Activated CD8-positive, alpha-beta memory T cell treated with anti-CD3 and anti-CD28 coated beads, Interleukin-2, amount 10 ng/mL, durations not matched to agents 7 days and 5 days (primary cell): ENCODE measurements at regions not wholly inside any gene's neighbourhood (a gene's known extent, or its start where the extent isn't known, plus 50 kb on each side); places are given as distances from the start of the nearest gene placed in this dataset.
A peak's percentile ranks its signal among the peaks of the same experiment; 100 is the strongest.
"Not testable (repeated sequence)": the region's sequence is repeated elsewhere in the genome, so short reads cannot be mapped to it uniquely, and the experiment has no call there.

Source experiments
- ATAC-seq: fragments of 150-1000 bp; cut with Tn5 transposase; one replicate; pipeline ENCODE4 v1.10.0; 2021; ENCODE audit warnings: moderate library complexity
- CTCF ChIA-PET: fragments of 350-600 bp; sonication (Branson Sonifier 250); formaldehyde crosslinking; loops from one replicate; lab custom pipeline; 2021; ENCODE audit warnings: antibody characterized with exemption; lab: Charles Lee
- DNase-seq: peaks from one replicate; pipeline ENCODE4 v3.0.0-alpha.2; 2020
- H3K27ac Mint-ChIP-seq: one replicate; pipeline ENCODE4 v1.8.0; 2021; ENCODE audit warnings: mild to moderate bottlenecking, mixed read lengths
- H3K27me3 Mint-ChIP-seq: one replicate; pipeline ENCODE4 v1.8.0; 2021; ENCODE audit warnings: mixed read lengths
- H3K36me3 Mint-ChIP-seq: one replicate; pipeline ENCODE4 v1.8.0; 2021; ENCODE audit warnings: mild to moderate bottlenecking, mixed read lengths
- H3K4me1 Mint-ChIP-seq: one replicate; pipeline ENCODE4 v1.8.0; 2021; ENCODE audit warnings: mixed read lengths
- H3K4me3 Mint-ChIP-seq: one replicate; pipeline ENCODE4 v1.8.0; 2021; ENCODE audit warnings: mild to moderate bottlenecking, moderate library complexity, mixed read lengths
- H3K9me3 Mint-ChIP-seq: one replicate; pipeline ENCODE4 v1.8.0; 2022; ENCODE audit warnings: low read depth, mixed read lengths

DNA sequence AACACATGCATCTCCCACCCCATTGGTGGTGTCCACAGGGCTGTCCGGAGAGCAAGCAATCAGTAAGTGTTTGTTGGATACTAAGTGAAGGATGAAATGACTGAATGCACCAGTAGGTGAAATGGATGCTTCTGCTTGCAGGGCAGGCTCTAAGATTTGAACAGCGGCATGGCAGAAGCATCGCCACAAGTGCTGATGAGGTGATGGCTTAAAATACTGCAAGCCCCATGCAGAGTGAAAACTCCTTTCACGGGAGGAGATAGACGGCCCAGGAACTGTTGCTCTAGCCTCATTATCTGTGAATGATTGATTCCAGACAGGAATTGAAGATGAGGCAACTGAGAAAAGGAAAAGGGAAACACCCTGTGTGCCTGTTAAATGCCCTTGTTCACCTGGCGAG is 158.9 kb downstream of the LY86 start:
- ATAC-seq, result no peak
- Mint-ChIP-seq H3K4me3 (no peak overlapping the region), H3K9me3 (no peaks in the 10 kb centered on the region), H3K27me3 (peaks cover 44% of the 10 kb centered on the region), H3K4me1 (peaks cover 17% of the 10 kb centered on the region), H3K27ac (no peak overlapping the region), H3K36me3 (no peaks in the 10 kb centered on the region)
- no peak for DNase-seq
- CTCF ChIA-PET, result no interaction called here

DNA sequence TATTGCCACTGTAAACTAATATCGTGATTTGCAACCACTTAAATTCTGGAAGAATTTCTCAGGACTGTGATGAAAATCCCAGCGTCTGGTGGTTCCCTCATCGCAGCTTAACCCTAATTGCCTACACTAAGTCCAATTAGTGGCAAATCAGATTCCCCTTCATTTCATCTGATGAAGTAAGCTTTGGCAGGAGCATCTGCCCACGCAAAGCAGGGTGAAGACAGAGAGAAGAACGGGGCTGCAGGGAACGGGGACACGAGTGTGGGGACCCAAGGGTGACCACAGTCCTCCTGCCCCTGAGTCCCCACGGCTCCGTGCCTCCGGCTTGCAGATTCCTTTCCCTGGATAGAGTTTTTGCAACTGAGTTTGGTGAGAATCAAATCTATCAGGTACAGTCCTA is 159.5 kb downstream of the LY86 start:
- CTCF ChIA-PET, result no interaction called here
- peaks cover 42% of the 10 kb centered on the region for H3K27me3 Mint-ChIP-seq

DNA sequence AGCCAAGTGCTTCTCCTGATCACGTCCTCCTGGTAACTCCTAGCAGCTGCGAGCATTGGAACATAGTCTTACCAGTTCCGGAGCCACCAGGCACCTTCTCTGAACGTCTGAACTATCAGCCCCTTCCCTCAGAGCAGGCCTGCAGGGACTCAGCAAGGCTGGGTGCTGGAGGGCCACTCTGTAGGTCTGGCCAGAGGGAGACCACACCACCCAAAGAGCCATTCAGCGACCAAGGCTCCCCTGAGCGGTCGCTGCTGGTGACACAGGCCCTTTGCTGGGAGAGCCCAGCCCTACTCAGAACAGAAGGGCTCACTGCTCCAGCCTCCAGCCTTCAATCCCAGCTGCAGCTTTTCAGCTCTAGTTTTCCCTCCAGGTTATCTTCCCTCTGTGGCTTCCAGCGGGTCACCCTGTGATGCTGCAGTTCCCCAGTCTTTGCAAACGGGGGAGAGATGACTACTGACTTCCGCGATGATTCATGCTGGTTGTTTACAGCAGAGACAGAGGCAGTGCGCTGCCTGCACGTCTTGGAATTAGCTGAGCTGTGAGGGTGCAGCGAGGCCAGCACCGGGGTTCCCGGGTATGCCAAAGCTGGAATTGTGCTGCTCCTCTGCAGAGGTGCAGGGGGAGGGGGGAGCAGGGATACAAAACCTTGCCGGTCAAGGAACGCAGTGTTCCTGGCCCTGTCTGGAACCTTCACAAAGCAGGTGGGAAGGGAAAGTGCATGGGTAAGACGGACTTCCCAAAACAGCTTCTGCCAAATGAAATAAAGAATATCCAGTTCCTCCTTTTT is 161.4 kb downstream of the LY86 start:
- H3K9me3 Mint-ChIP-seq, result no peaks in the 10 kb centered on the region
- H3K36me3 Mint-ChIP-seq, result no peaks in the 10 kb centered on the region
- H3K4me1 Mint-ChIP-seq, result peaks cover 14% of the 10 kb centered on the region
- no peak overlapping the region for H3K4me3 Mint-ChIP-seq
- peak; percentile 83 for ATAC-seq
- H3K27me3 Mint-ChIP-seq, result peaks cover 36% of the 10 kb centered on the region
- peak overlapping the region; percentile 1 for H3K27ac Mint-ChIP-seq
- DNase-seq, result peak; percentile 55
- CTCF ChIA-PET, result interaction anchor here (0.9 kb wide), 1 partner anchor 73 kb away, joined by 3 read pairs; no protein-coding TSS in a partner anchor

More for the DNA sequence above, 159.5 kb downstream of the LY86 start:
- Mint-ChIP-seq H3K4me1 (peaks cover 14% of the 10 kb centered on the region), H3K27ac (no peak overlapping the region), H3K36me3 (no peaks in the 10 kb centered on the region), H3K9me3 (no peaks in the 10 kb centered on the region), H3K4me3 (no peak overlapping the region)
- DNase-seq (no peak), ATAC-seq (no peak)

DNA sequence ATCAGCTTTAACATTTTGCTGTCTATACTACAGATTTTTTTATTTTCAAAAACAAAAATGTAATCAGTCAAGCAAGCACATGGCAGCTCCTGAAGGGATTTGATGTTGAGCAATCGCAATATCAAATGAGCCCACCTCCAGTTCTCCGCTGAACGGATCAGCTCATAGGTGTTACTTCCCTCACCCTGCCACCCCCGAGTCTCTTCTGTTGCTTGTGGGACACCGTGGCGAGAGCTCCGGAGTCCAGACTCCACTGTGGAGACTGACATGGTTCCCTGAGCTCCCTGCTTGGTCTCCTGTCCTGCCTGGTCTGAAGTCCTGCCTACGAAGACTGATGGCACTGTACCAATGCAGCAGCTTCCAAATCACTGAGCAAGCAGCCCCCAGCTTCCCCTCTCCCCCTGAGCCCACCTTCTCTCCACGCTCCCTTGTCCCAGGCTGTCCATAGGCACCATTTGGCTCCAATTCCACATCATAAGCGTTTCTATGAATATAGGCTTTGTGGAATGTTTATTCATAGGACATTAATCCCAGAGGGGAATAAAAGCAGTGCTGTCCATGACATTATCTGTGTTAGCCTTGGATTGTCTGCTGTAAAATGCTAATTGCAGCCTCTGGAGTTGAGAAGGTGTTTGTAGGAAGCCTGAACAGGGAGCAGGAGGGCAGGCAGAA is 162.2 kb downstream of the LY86 start:
- DNase-seq, result no peak
- Mint-ChIP-seq H3K36me3 (no peaks in the 10 kb centered on the region), H3K27me3 (peaks cover 37% of the 10 kb centered on the region), H3K4me1 (peaks cover 14% of the 10 kb centered on the region), H3K4me3 (no peak overlapping the region), H3K9me3 (no peaks in the 10 kb centered on the region), H3K27ac (no peak overlapping the region)
- no peak for ATAC-seq
- CTCF ChIA-PET, result interaction anchor here (0.8 to 0.9 kb wide), 2 partner anchors 22 to 74 kb away, joined by 3 read pairs; no protein-coding TSS in a partner anchor

DNA sequence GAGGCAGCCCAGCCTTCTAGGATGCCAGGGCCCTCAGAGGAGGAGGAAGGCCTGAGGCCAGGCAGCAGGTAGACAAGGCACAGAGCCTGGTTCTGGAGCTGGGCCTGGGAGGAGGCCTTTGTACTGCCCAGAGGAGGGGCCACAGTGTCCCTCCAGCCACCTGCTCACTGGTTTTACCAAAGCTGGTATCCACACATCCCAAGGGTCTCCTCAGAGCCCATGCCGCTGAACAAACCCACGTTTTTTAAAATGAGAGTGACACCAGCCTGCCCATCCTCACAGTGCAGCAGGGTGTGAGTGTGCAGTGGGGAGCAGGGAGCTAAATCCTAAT is 162.7 kb downstream of the LY86 start:
- Mint-ChIP-seq H3K9me3 (no peaks in the 10 kb centered on the region), H3K27me3 (peaks cover 40% of the 10 kb centered on the region), H3K4me3 (no peak overlapping the region), H3K27ac (no peak overlapping the region), H3K36me3 (no peaks in the 10 kb centered on the region), H3K4me1 (peaks cover 14% of the 10 kb centered on the region)
- no peak for ATAC-seq
- CTCF ChIA-PET, result interaction anchor here (0.8 kb wide), 1 partner anchor 22 kb away, joined by 3 read pairs; no protein-coding TSS in a partner anchor
- no peak for DNase-seq

DNA sequence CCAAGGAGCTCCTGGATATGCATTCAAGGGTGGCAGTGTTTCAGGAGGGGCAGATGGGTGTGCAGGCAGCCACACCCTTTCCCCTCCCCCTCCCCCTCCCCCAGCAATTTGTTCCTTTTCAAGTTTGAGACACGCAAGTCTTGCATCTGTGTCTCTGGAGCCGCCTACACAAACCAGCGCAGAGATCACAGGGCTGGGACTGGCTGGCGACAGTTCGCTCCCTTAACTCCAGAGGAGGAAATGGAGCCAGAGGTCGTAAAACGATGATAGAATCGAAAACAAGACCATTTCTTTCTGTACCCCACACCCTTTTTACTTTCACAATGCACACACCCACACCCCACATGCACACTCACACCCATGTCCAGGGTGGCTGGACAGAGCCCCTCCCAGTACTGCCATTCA is 163.1 kb downstream of the LY86 start:
- DNase-seq, result no peak
- H3K4me1 Mint-ChIP-seq, result peaks cover 14% of the 10 kb centered on the region

DNA sequence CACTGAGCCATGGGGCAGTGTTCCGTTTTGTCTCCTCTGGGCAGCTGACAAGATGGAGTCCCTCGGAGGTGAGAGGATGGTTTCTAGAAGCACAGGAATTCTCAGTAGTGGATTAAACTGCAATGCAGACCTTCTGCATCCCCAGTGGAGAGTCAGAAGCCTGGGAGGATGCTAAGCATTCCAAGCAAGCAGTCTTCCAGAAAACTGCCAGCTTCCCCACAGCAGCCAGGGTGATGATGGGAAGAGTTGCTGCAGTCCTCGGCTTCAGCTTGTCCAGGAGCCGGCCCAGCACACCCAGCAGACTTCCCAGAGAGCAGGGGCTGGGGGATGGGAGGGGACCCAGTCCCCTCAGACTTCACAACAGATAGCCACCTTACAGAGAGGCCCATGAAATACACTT is 163.6 kb downstream of the LY86 start:
- DNase-seq (no peak), ATAC-seq (no peak)
- Mint-ChIP-seq H3K36me3 (no peaks in the 10 kb centered on the region), H3K9me3 (no peaks in the 10 kb centered on the region), H3K4me1 (peaks cover 14% of the 10 kb centered on the region), H3K27ac (no peak overlapping the region), H3K4me3 (no peak overlapping the region), H3K27me3 (peaks cover 35% of the 10 kb centered on the region)
- CTCF ChIA-PET, result no interaction called here

More for the DNA sequence above, 163.1 kb downstream of the LY86 start:
- no peak overlapping the region for H3K27ac Mint-ChIP-seq
- no peak for ATAC-seq
- H3K9me3 Mint-ChIP-seq, result no peaks in the 10 kb centered on the region
- peaks cover 37% of the 10 kb centered on the region for H3K27me3 Mint-ChIP-seq
- CTCF ChIA-PET, result interaction anchor here (0.8 kb wide), 1 partner anchor 23 kb away, joined by 3 read pairs; no protein-coding TSS in a partner anchor
- H3K4me3 Mint-ChIP-seq, result no peak overlapping the region
- no peaks in the 10 kb centered on the region for H3K36me3 Mint-ChIP-seq

DNA sequence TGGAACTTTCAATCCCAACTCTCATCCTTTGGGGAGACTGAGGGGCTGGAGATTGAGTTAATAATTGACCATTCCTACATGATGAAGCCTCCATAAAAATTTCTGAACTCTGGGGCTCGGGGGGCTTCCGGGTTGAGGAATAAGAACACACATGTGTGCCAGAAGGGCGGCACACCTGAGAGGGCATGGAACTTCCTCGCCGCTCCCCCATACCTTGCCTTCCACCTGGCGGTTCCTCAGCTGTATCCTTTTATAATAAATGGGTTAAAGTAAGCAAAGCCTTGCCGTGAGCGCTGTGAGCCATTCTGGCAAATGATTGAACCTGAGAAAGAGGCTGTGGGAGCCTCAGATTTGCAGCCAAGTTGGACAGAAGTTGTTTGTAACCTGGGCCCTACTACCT is 164.8 kb downstream of the LY86 start:
- Mint-ChIP-seq H3K4me3 (no peak overlapping the region), H3K4me1 (peaks cover 14% of the 10 kb centered on the region), H3K36me3 (no peaks in the 10 kb centered on the region), H3K27me3 (peaks cover 27% of the 10 kb centered on the region), H3K9me3 (no peaks in the 10 kb centered on the region), H3K27ac (no peak overlapping the region)
- CTCF ChIA-PET, result interaction anchor here (0.8 kb wide), 1 partner anchor 72 kb away, joined by 3 read pairs; no protein-coding TSS in a partner anchor
- no peak for ATAC-seq
- no peak for DNase-seq

DNA sequence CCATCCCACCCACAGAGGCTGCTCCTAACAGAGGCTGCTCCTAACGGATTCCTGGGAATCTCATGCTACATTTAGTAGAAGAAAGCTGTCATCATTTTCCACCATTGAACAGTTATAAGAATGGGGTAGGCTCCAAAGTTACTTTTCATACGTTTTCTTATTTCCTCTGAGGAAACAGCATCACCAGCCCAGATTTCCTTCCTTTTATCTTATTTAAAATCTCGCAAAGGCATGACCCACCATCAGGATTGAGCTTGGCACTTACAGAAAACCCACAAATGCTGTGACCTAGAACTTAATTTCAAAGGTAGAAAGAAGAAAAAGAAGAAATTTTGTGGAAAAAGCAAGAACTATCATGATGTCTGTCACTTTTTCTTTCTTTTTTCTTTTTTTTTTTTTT is 168.0 kb downstream of the LY86 start:
- DNase-seq, result no peak
- Mint-ChIP-seq H3K27me3 (peaks cover 30% of the 10 kb centered on the region), H3K4me1 (peaks cover 4% of the 10 kb centered on the region), H3K27ac (no peak overlapping the region), H3K9me3 (no peaks in the 10 kb centered on the region), H3K36me3 (no peaks in the 10 kb centered on the region), H3K4me3 (no peak overlapping the region)
- no peak for ATAC-seq
- CTCF ChIA-PET, result interaction anchor here (1.8 kb wide), 1 partner anchor 30 kb away, joined by 4 read pairs; no protein-coding TSS in a partner anchor

DNA sequence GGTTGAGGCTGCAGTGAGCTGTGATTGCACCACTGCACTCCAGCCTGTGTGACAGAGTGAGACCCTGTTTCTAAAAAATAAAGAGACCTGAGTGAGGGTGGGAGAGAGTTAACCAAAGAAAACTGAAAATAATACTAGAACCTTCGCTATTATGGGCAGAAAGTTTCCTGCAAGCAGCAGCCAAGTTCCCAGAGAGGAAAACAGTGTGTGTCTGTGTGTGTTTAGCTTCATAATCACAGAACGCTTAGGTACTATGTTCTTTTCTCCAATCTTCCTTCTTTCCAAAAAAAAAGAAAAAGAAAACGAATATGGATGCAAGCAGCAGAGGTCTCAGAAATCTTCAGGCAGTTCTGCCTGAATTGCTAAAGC is 170.0 kb downstream of the LY86 start:
- H3K4me1 Mint-ChIP-seq, result peaks cover 6% of the 10 kb centered on the region
- CTCF ChIA-PET, result interaction anchor here (0.7 to 2.0 kb wide), 15 partner anchors 13 to 484 kb away, joined by 3 to 9 read pairs (median 3); no protein-coding TSS in a partner anchor
- no peaks in the 10 kb centered on the region for H3K36me3 Mint-ChIP-seq
- no peak for ATAC-seq
- H3K27ac Mint-ChIP-seq, result no peak overlapping the region
- no peaks in the 10 kb centered on the region for H3K9me3 Mint-ChIP-seq
- H3K27me3 Mint-ChIP-seq, result peaks cover 28% of the 10 kb centered on the region
- DNase-seq, result no peak
- no peak overlapping the region for H3K4me3 Mint-ChIP-seq

DNA sequence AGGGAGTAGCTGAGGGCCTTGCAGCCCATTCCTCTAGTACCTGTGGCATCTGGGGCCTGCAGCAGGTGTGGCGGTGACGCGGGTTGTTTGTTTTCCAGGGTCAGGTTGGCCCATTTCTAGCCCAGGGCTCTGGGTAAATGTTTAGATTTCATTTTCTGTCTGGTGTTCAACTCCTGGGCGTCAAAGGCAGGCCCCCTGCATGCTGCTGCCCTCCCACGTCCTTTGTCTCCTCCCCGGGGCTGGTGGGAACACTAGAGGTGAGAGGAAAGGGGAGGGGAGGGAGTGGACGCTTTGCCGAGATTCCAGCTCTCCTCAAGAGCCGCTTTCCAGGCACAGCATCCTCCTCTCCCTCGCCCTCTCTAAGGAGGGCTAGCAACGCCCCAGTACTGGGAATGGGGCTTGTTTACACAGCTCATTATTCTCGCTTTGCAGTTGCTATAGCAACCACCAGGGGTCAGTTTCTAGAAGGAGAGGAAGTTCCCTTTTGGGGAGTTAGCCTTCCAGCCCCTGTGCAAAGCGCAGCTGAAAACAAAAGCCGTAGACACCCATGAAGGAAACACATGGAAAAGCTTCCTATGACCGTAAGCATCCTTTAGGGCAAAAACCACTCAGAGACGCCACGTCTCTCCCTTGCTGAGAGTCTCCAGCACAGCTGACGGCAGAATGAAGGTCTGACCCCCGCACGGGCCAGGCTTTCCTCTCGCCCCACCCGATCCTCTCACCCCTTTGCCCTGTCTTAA is 170.6 kb downstream of the LY86 start:
- peaks cover 6% of the 10 kb centered on the region for H3K4me1 Mint-ChIP-seq
- DNase-seq (peak; percentile 52), ATAC-seq (no peak)
- CTCF ChIA-PET, result interaction anchor here (0.7 to 2.0 kb wide), 15 partner anchors 13 to 483 kb away, joined by 3 to 9 read pairs (median 3); no protein-coding TSS in a partner anchor
- no peaks in the 10 kb centered on the region for H3K9me3 Mint-ChIP-seq
- no peak overlapping the region for H3K4me3 Mint-ChIP-seq
- no peaks in the 10 kb centered on the region for H3K36me3 Mint-ChIP-seq
- H3K27me3 Mint-ChIP-seq, result peaks cover 30% of the 10 kb centered on the region
- no peak overlapping the region for H3K27ac Mint-ChIP-seq

DNA sequence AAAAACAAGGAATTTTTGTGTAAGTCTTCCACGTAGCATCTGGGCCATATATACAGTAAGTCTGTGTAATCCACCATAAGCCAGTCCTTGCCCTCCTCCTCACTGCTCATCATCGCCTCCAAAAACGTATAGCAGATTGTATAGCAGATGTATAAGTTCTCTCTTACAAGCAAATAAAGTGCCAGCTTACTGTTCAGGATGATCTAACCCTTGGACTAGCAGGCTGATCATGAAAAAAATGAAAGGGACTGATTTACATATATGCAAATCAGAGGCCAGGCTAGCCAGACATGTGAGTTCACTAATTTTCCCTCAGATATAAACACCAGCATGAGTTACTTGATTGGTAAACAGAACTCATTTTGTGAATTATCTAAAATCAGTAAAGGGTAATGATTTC is 171.5 kb downstream of the LY86 start:
- CTCF ChIA-PET, result interaction anchor here (1.0 to 2.0 kb wide), 5 partner anchors 40 to 482 kb away, joined by 3 to 9 read pairs (median 3); no protein-coding TSS in a partner anchor
- DNase-seq, result no peak
- Mint-ChIP-seq H3K27me3 (peaks cover 24% of the 10 kb centered on the region), H3K9me3 (no peaks in the 10 kb centered on the region), H3K36me3 (no peaks in the 10 kb centered on the region), H3K4me1 (peaks cover 6% of the 10 kb centered on the region), H3K27ac (no peak overlapping the region), H3K4me3 (no peak overlapping the region)
- no peak for ATAC-seq

DNA sequence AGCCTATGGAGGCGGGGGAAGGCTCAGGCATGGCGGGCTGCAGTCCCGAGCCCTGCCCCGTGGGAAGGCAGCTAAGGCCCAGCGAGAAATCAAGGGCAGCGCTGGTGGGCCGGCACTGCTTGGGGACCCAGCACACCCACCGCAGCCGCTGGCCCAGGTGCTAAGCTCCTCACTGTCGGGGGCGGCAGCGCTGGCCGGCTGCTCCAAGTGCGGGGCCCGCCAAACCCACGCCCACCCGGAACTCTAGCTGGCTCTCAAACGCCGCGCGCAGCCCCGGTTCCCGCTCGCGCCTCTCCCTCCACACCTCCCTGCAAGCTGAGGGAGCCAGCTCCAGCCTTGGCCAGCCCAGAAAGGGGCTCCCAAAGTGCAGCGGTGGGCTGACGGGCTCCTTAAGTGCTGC is 174.0 kb downstream of the LY86 start:
- not testable (repeated sequence) for H3K4me3 Mint-ChIP-seq, H3K4me1 Mint-ChIP-seq, H3K27ac Mint-ChIP-seq, H3K9me3 Mint-ChIP-seq, DNase-seq, ATAC-seq, H3K36me3 Mint-ChIP-seq
- H3K27me3 Mint-ChIP-seq, result peaks cover 23% of the 10 kb centered on the region
- CTCF ChIA-PET, result interaction anchor here (1.4 kb wide), 1 partner anchor 64 kb away, joined by 4 read pairs; no protein-coding TSS in a partner anchor
